Heart right ventricle (tissue), 16 donors: ENCODE measurements at regions not wholly inside any gene's neighbourhood (a gene's known extent, or its start where the extent isn't known, plus 50 kb on each side); places are given as distances from the start of the nearest gene placed in this dataset.

Experiments
- ATAC-seq, 8 donors: fragments of 200-7000 bp; cut with Tn5 transposase; one replicate each; pipeline ENCODE4 v1.9.1; 2020; ENCODE audit warnings: mild to moderate bottlenecking in 8 of 8, moderate library complexity in 8 of 8, moderate number of reproducible peaks in 1 of 8
- DNase-seq, 2 donors: peaks; one replicate each; pipeline ENCODE4 v3.0.0-alpha.2; 2020
- H3K27ac ChIP-seq, 10 donors: fragments of 200-600 bp; sonication (generic) in 2 of 10; one replicate each; pipeline versions ENCODE4 v1.5.0 to v1.8.0; 2020 to 2022; ENCODE audit warnings: mild to moderate bottlenecking in 3 of 10
- H3K27me3 ChIP-seq, 7 donors: fragments of 200-600 bp; one replicate each; pipeline ENCODE4 v1.8.0; 2021 to 2022; ENCODE audit warnings: mild to moderate bottlenecking in 2 of 7
- H3K36me3 ChIP-seq, 9 donors: fragments of 200-600 bp; sonication (generic) in 1 of 9; one replicate each; pipeline versions ENCODE4 v1.5.0 to v1.8.0; 2020 to 2022; ENCODE audit warnings: mild to moderate bottlenecking in 2 of 9
- H3K4me1 ChIP-seq, 9 donors: fragments of 200-600 bp; sonication (generic) in 1 of 9; one replicate each; pipeline versions ENCODE4 v1.5.0 to v1.8.0; 2020 to 2022; ENCODE audit warnings: mild to moderate bottlenecking in 4 of 9
- H3K4me3 ChIP-seq, 10 donors: fragments of 200-600 bp; sonication (generic) in 2 of 10; one replicate each; pipeline versions ENCODE4 v1.5.0 to v1.8.0; 2020 to 2022; ENCODE audit warnings: mild to moderate bottlenecking in 7 of 10, moderate library complexity in 2 of 10
- H3K9me3 ChIP-seq, 11 donors: fragments of 200-600 bp in 10 of 11; sonication (generic) in 2 of 11; one replicate each; pipeline versions ENCODE4 v1.5.0 to v1.8.0; 2013 to 2022; ENCODE audit warnings: mild to moderate bottlenecking in 2 of 11, control low read depth in 1 of 11, moderate library complexity in 1 of 11
- CTCF ChIP-seq, 9 donors: fragments of 200-600 bp; sonication (generic) in 2 of 9; IDR thresholded peaks; one replicate each; pipeline versions ENCODE4 v1.5.0 to v1.8.0; 2021 to 2022; ENCODE audit warnings: antibody characterized with exemption in 9 of 9, mild to moderate bottlenecking in 5 of 9, moderate library complexity in 1 of 9
- WGBS, 2 donors: extraction: QIAGEN DNeasy Blood & Tissue Kit; methylation state at CpG; one replicate each; pipeline ENCODE4 v1.1.7; 2013; ENCODE audit warnings: inconsistent platforms in 1 of 2; 5-methylcytosine and 5-hydroxymethylcytosine counted together
- intact Hi-C, 10 donors: fragments of 100-400 bp; cut with DNase I; formaldehyde crosslinking; loops; one replicate each; pipeline versions ENCODE4 v1.11.1 to v1.14.2; 2022
- donor health status: Arrhythmogenic right ventricular cardiomyopathy.
- donor health status: ischemic (EF 13 %, LVEDD 7.1; RV severe dilation, severe dysfunction).
- donor health status: healthy with polysubstance abuse.
- donor health status: DM: no; HTN: yes; CAD: no.
- donor health status: DM: no; HTN: no; CAD: no.
- donor health status: ischemic (EF 25% LVEDD 6.9; RV normal size, moderate dysfunction).
- donor health status: ischemic (EF 25% LVEDD 5.7; RV mildly dilated, moderate dysfunction).
- donor health status: healthy.
- donor health status: DM: yes; HTN: yes; CAD: no.
- donor health status: Ischemic cardiomyopathy.
- donor health status: ischemic (EF 35%, LVEDD 5.7; RV mildly dilated, moderate dysfunction).
- donor health status: nonischemic (EF 11% LVEDD 7.7; RV severe dilation, severe dysfunction).
- donor health status: DM: yes; HTN: yes; CAD: no.
- donor health status: PGD.
- donor health status: ischemic (EF 29% LVEDD 5.4; RV normal size, mild dysfunction).
- donor health status: nonischemic (EF 23%, LVEDD 6.1; RV moderate dilation, normal function).

DNA sequence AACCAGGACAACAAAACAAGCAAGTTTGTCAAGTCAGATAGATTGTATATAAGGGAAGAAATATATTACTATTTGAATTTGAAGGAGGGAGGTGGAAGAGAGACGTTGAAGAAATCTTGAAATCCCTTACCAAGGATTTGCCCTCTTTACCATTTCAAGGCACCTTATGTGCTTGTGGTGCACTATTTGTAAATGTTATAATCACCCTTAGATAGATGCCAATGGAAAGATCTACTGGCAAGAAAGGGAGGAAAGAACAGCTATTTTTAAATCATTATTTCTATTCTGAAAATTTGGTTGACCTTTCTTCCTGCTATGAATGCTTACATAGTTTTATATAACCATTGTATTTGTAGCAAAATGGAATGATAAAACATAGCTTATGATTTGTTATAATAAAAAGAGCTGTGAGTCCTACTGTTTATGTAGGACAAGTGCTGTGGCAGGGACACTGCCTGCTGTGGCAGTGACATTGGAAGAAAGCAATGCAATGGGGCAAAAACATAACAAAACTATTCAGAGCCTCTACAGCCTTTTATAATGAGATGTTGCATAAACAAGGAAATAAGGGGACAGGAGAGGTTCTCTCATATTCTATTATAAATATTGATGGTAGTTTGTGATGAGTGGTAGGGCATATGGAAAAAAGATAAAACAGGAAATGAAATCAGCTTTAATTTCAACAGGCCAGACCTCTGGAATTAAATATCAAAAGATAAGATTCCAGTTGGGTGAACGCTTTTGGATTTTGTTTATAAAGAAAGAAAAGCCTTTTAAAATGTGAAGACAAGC lies 1145.2 kb upstream of the GJE1 start:
- peak overlapping the region in 6 of 10 donors; percentile 15 to 45 (median 32) for H3K27ac ChIP-seq
- 50 to 51% methylated on average over 2 of the region's 2 CpGs for WGBS, 2 donors
- ATAC-seq = peak in 2 of 8 donors; percentile 39 to 52

DNA sequence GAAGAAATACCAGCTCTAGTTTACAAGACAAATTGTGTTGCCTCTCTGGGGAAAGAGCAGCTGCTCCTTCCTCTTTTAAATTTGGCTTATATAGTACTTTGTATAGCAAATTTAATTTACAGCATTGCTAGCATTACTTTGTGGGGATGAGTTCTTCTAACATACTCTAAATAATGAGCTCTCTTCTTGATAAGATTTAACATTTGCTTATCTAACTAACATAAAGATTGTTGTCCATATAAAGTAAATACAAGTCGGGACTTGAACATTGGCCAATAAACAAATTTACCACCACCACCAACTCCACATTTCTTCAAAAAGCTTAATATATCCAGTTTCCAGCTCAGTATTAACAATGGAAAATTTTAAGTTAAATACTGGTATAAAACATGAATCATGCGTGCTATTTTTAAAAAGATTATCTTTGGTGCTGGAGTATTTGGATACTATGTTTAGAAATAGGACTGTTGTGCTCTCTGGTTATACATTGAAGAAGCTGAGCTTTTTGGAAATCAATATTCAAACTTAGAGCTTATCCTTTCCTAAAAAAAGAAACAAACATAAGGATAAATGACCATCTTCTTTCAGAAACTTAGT lies 1146.9 kb upstream of the GJE1 start:
- Histone ChIP-seq H3K9me3 (peaks cover 0 to 5% (median 0%) of the 10 kb centered on the region in 11 donors), H3K27me3 (no peaks in the 10 kb centered on the region), H3K4me3 (no peak overlapping the region), H3K36me3 (no peaks in the 10 kb centered on the region), H3K27ac (no peak overlapping the region), H3K4me1 (peaks cover 0 to 34% (median 15%) of the 10 kb centered on the region in 9 donors)
- WGBS, 2 donors = 46 to 51% methylated on average over 2 of the region's 2 CpGs
- DNase-seq = no peak
- no peak for TF ChIP-seq CTCF (IDR thresholded peaks at IDR 0.05)
- intact Hi-C loops = no loop called here
- no peak for ATAC-seq

More for the DNA sequence above, 1145.2 kb upstream of the GJE1 start:
- DNase-seq = no peak
- H3K4me3 ChIP-seq = no peak overlapping the region
- intact Hi-C loops = no loop called here
- peaks cover 0 to 5% (median 0%) of the 10 kb centered on the region in 11 donors for H3K9me3 ChIP-seq
- H3K36me3 ChIP-seq = no peaks in the 10 kb centered on the region
- H3K27me3 ChIP-seq = no peaks in the 10 kb centered on the region
- TF ChIP-seq CTCF (IDR thresholded peaks at IDR 0.05) = no peak
- H3K4me1 ChIP-seq = peaks cover 0 to 34% (median 15%) of the 10 kb centered on the region in 9 donors

GRCh38 chr6:140980265-140980887 lies 1152.3 kb upstream of the GJE1 start:
- H3K9me3 ChIP-seq = no peaks in the 10 kb centered on the region
- no peaks in the 10 kb centered on the region for H3K27me3 ChIP-seq
- peak in 4 of 9 donors; percentile 10 to 26 (median 20) for TF ChIP-seq CTCF (IDR thresholded peaks at IDR 0.05)
- no peak overlapping the region for H3K4me3 ChIP-seq
- ATAC-seq (peak in 3 of 8 donors; percentile 44 to 56 (median 54)), DNase-seq (no peak)
- intact Hi-C loops = no loop called here
- peak overlapping the region in 9 of 10 donors; percentile 5 to 61 (median 44) for H3K27ac ChIP-seq
- H3K4me1 ChIP-seq = peaks cover 0 to 20% (median 10%) of the 10 kb centered on the region in 9 donors
- no peaks in the 10 kb centered on the region for H3K36me3 ChIP-seq
- WGBS, 2 donors = 55 to 59% methylated on average over 6 of the region's 6 CpGs

GRCh38 chr6:140979642-140980091 lies 1153.1 kb upstream of the GJE1 start:
- 19 to 26% methylated on average over 4 of the region's 4 CpGs for WGBS, 2 donors
- intact Hi-C loops = no loop called here
- peaks cover 0 to 20% (median 10%) of the 10 kb centered on the region in 9 donors for H3K4me1 ChIP-seq
- ATAC-seq (peak; percentile 47 to 90 (median 82)), DNase-seq (peak in 1 of 2 donors; percentile 8)
- no peak for TF ChIP-seq CTCF (IDR thresholded peaks at IDR 0.05)
- peaks cover 0 to under 1% (median 0%) of the 10 kb centered on the region in 11 donors for H3K9me3 ChIP-seq
- H3K27ac ChIP-seq = peak overlapping the region in 9 of 10 donors; percentile 5 to 61 (median 44)
- no peaks in the 10 kb centered on the region for H3K27me3 ChIP-seq
- H3K36me3 ChIP-seq = no peaks in the 10 kb centered on the region
- H3K4me3 ChIP-seq = no peak overlapping the region
